Lower leg skin (tissue), 3 donors: ENCODE measurements at regions not wholly inside any gene's neighbourhood (a gene's known extent, or its start where the extent isn't known, plus 50 kb on each side); places are given as distances from the start of the nearest gene placed in this dataset.

Experiments used
- POLR2A ChIP-seq, 2 donors: fragments of 450-650 bp; IDR thresholded peaks; one replicate each; pipeline ENCODE4 v1.6.1; 2016 to 2017; ENCODE audit warnings: antibody characterized with exemption in 2 of 2, mild to moderate bottlenecking in 1 of 2, moderate library complexity in 1 of 2
- TF ChIP-seq, protein P1 (sequence below), 3 donors: fragments of 450-650 bp; IDR thresholded peaks; one replicate each; pipeline ENCODE4 v1.5.1; 2016; ENCODE audit warnings: antibody characterized with exemption in 3 of 3, mild to moderate bottlenecking in 3 of 3, moderate library complexity in 2 of 3

DNA sequence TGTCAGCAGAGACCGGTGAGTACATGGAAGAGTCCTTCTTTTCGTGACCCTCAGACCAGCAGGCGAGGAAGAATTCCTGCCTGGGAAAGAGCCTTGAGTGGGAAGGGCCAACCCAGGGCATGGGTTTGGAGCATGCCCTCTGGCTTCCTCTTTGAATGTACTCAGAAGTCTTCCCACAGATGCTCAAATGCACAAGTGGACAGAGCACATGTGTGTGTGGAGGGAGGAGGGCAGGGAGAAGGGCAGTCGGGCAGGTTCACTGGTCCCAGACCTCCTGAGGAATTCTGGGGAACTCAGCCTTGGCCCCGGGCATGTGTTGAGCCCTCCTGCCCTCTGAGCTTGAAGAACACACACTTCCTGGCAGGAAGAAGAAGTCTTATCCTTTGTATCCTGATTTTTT, 63.2 kb upstream of the HELT start:
- TF ChIP-seq POLR2A (IDR thresholded peaks at IDR 0.05), result no peak
- TF ChIP-seq, protein P1, sequence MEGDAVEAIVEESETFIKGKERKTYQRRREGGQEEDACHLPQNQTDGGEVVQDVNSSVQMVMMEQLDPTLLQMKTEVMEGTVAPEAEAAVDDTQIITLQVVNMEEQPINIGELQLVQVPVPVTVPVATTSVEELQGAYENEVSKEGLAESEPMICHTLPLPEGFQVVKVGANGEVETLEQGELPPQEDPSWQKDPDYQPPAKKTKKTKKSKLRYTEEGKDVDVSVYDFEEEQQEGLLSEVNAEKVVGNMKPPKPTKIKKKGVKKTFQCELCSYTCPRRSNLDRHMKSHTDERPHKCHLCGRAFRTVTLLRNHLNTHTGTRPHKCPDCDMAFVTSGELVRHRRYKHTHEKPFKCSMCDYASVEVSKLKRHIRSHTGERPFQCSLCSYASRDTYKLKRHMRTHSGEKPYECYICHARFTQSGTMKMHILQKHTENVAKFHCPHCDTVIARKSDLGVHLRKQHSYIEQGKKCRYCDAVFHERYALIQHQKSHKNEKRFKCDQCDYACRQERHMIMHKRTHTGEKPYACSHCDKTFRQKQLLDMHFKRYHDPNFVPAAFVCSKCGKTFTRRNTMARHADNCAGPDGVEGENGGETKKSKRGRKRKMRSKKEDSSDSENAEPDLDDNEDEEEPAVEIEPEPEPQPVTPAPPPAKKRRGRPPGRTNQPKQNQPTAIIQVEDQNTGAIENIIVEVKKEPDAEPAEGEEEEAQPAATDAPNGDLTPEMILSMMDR (IDR thresholded peaks at IDR 0.05), result no peak
